ENCODE measurements at regions not wholly inside any gene's neighbourhood (a gene's known extent, or its start where the extent isn't known, plus 50 kb on each side); places are given as distances from the start of the nearest gene placed in this dataset.

DNA sequence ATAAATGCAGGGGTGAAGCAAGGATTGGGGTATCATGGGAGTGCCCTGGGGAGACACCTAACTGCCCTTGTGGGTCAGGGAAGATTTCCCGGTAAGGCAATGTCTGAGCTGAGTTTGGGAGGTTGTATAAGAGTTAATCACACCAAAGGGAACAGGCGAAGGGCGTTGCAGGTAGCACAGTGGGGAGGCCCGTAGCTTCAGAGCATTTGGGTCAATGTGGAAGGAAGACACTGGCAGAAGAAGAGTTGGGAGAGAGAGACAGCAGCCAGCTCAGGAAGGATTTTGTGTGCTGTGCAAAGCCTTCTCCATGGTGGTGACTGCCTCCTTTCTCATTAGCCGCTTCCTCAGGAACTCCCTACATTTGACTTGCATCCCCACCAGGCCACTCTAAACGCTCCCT is 80.8 kb upstream of the LEP start:
- TF ChIP-seq, protein P1, sequence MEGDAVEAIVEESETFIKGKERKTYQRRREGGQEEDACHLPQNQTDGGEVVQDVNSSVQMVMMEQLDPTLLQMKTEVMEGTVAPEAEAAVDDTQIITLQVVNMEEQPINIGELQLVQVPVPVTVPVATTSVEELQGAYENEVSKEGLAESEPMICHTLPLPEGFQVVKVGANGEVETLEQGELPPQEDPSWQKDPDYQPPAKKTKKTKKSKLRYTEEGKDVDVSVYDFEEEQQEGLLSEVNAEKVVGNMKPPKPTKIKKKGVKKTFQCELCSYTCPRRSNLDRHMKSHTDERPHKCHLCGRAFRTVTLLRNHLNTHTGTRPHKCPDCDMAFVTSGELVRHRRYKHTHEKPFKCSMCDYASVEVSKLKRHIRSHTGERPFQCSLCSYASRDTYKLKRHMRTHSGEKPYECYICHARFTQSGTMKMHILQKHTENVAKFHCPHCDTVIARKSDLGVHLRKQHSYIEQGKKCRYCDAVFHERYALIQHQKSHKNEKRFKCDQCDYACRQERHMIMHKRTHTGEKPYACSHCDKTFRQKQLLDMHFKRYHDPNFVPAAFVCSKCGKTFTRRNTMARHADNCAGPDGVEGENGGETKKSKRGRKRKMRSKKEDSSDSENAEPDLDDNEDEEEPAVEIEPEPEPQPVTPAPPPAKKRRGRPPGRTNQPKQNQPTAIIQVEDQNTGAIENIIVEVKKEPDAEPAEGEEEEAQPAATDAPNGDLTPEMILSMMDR (IDR thresholded peaks at IDR 0.05), result no peak
- TF ChIP-seq POLR2AphosphoS5 (IDR thresholded peaks at IDR 0.05), result no peak
- no peak for TF ChIP-seq POLR2A (IDR thresholded peaks at IDR 0.05)
- Histone ChIP-seq H3K4me3 (no peak overlapping the region), H3K4me1 (no peaks in the 10 kb centered on the region), H3K27me3 (peaks cover 0 to 19% of the 10 kb centered on the region in 2 donors), H3K36me3 (no peaks in the 10 kb centered on the region), H3K27ac (no peak overlapping the region), H3K9me3 (no peaks in the 10 kb centered on the region)
- intact Hi-C loops (cut with DNase I; ENCODE audit: low total_unique reads), result loop anchor here (1.0 kb wide), 1 partner anchor 39 kb away; no protein-coding TSS in a partner anchor
- DNase-seq (ENCODE audit: low spot score in 2 of 2), result no peak

GRCh38 chr7:128161466-128162125 is 79.5 kb upstream of the LEP start:
- H3K27ac ChIP-seq, result no peak overlapping the region
- H3K4me1 ChIP-seq, result no peaks in the 10 kb centered on the region
- no peaks in the 10 kb centered on the region for H3K9me3 ChIP-seq
- TF ChIP-seq, protein P1 (IDR thresholded peaks at IDR 0.05), result no peak
- TF ChIP-seq POLR2A (IDR thresholded peaks at IDR 0.05) (no peak), POLR2AphosphoS5 (IDR thresholded peaks at IDR 0.05) (no peak)
- H3K36me3 ChIP-seq, result no peaks in the 10 kb centered on the region
- intact Hi-C loops (cut with DNase I; ENCODE audit: low total_unique reads), result no loop called here
- H3K4me3 ChIP-seq, result no peak overlapping the region
- peaks cover 0 to 32% of the 10 kb centered on the region in 2 donors for H3K27me3 ChIP-seq
- no peak for DNase-seq (ENCODE audit: low spot score in 2 of 2)

DNA sequence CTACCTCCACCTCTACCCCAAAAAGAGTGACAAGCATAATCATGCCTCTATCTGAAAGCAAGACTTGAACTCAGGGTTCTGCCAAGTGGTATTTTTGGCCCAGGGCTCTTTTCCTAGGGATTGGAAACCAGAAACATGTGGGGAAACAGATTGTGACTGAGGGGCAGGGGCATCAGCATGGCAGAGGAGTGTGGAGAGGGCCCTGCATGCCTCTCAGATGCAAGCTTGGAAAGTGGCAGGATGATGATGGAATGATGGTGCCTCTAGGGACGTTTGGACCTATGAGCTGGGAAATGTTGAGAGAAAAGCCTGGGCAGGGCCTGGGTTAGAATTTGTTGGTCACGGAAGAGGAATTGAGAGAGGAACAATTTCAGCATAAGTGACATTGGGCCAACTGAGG is 78.4 kb upstream of the LEP start:
- Histone ChIP-seq H3K4me3 (no peak overlapping the region), H3K4me1 (peaks cover 0 to 1% of the 10 kb centered on the region in 2 donors), H3K27me3 (peaks cover 0 to 43% of the 10 kb centered on the region in 2 donors), H3K9me3 (no peaks in the 10 kb centered on the region), H3K36me3 (no peaks in the 10 kb centered on the region), H3K27ac (no peak overlapping the region)
- intact Hi-C loops (cut with DNase I; ENCODE audit: low total_unique reads), result no loop called here
- no peak for DNase-seq (ENCODE audit: low spot score in 2 of 2)
- TF ChIP-seq POLR2AphosphoS5 (IDR thresholded peaks at IDR 0.05), result no peak
- no peak for TF ChIP-seq POLR2A (IDR thresholded peaks at IDR 0.05)
- TF ChIP-seq, protein P1 (IDR thresholded peaks at IDR 0.05), result no peak

- TF ChIP-seq POLR2AphosphoS5 (IDR thresholded peaks at IDR 0.05) (no peak), POLR2A (IDR thresholded peaks at IDR 0.05) (no peak)
- TF ChIP-seq, protein P1 (IDR thresholded peaks at IDR 0.05), result no peak
- H3K27me3 ChIP-seq, result peaks cover 1 to 51% of the 10 kb centered on the region in 2 donors
- intact Hi-C loops (cut with DNase I; ENCODE audit: low total_unique reads), result no loop called here
These were observed 77.6 kb upstream of the LEP start for GRCh38 chr7:128163473-128163872.

GRCh38 chr7:128164061-128164954 is 76.8 kb upstream of the LEP start:
- intact Hi-C loops (cut with DNase I; ENCODE audit: low total_unique reads), result no loop called here
- peaks cover 5 to 59% of the 10 kb centered on the region in 2 donors for H3K27me3 ChIP-seq
- peaks cover 0 to 10% of the 10 kb centered on the region in 2 donors for H3K4me1 ChIP-seq
- no peaks in the 10 kb centered on the region for H3K9me3 ChIP-seq
- TF ChIP-seq POLR2AphosphoS5 (IDR thresholded peaks at IDR 0.05) (no peak), POLR2A (IDR thresholded peaks at IDR 0.05) (no peak)
- TF ChIP-seq, protein P1 (IDR thresholded peaks at IDR 0.05), result no peak
- H3K4me3 ChIP-seq, result no peak overlapping the region
- H3K36me3 ChIP-seq, result no peaks in the 10 kb centered on the region
- no peak for DNase-seq (ENCODE audit: low spot score in 2 of 2)
- H3K27ac ChIP-seq, result no peak overlapping the region

More at GRCh38 chr7:128163473-128163872, 77.6 kb upstream of the LEP start:
- peaks cover 0 to 9% of the 10 kb centered on the region in 2 donors for H3K4me1 ChIP-seq
- no peaks in the 10 kb centered on the region for H3K9me3 ChIP-seq
- H3K4me3 ChIP-seq, result no peak overlapping the region
- H3K36me3 ChIP-seq, result no peaks in the 10 kb centered on the region
- DNase-seq (ENCODE audit: low spot score in 2 of 2), result no peak
- H3K27ac ChIP-seq, result no peak overlapping the region
